DOHH2 (cell line): ENCODE measurements at regions not wholly inside any gene's neighbourhood (a gene's known extent, or its start where the extent isn't known, plus 50 kb on each side); places are given as distances from the start of the nearest gene placed in this dataset.

Experiments used
- EZH2phosphoT487 ChIP-seq: fragments of 200-600 bp; sonication (generic); IDR thresholded peaks from 2 replicates; pipeline ENCODE4 v1.6.1; 2017; ENCODE audit warnings: borderline replicate concordance, mild to moderate bottlenecking, antibody characterized with exemption, low read length, moderate library complexity, mixed read lengths
- TF ChIP-seq, protein P1 (sequence below): fragments of 200-600 bp; sonication (generic); IDR thresholded peaks from one replicate; pipeline ENCODE4 v1.5.1; 2014; ENCODE audit warnings: antibody characterized with exemption, mild to moderate bottlenecking, low read depth, low read length; ENCODE audit not compliant: poor library complexity, severe bottlenecking

DNA sequence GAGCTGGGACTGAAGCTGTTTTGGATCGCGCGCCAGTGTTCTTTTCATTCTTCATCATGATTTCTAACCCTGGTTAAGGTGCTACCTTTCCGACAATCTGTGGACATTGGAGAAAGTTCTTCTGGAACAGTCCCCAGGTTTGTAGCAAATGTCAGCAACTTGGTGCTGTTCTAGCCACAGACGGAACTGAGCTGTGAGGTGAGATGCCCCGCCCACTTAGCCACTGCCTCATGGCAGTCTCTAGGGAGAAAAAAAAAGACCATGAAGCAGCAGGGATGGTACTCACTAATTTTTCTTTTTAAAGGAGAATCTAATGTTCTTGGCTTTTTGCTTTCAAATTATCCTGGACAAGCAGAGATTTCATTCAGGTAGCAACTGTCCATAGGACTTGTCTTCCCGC is 72.1 kb upstream of the STK32A start:
- TF ChIP-seq, protein P1, sequence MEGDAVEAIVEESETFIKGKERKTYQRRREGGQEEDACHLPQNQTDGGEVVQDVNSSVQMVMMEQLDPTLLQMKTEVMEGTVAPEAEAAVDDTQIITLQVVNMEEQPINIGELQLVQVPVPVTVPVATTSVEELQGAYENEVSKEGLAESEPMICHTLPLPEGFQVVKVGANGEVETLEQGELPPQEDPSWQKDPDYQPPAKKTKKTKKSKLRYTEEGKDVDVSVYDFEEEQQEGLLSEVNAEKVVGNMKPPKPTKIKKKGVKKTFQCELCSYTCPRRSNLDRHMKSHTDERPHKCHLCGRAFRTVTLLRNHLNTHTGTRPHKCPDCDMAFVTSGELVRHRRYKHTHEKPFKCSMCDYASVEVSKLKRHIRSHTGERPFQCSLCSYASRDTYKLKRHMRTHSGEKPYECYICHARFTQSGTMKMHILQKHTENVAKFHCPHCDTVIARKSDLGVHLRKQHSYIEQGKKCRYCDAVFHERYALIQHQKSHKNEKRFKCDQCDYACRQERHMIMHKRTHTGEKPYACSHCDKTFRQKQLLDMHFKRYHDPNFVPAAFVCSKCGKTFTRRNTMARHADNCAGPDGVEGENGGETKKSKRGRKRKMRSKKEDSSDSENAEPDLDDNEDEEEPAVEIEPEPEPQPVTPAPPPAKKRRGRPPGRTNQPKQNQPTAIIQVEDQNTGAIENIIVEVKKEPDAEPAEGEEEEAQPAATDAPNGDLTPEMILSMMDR, result no peak
- no peak for TF ChIP-seq EZH2phosphoT487
